Fibroblast of skin of right biceps (primary cell): ENCODE measurements at regions not wholly inside any gene's neighbourhood (a gene's known extent, or its start where the extent isn't known, plus 50 kb on each side); places are given as distances from the start of the nearest gene placed in this dataset.

ENCODE experiments used
- DNase-seq: peaks from one replicate; pipeline ENCODE4 v3.0.0-alpha.2; 2013

- DNase-seq: no peak
Measured at GRCh38 chr9:3161912-3162311, 318.0 kb upstream of the PUM3 start.

GRCh38 chr9:3157011-3157410 is 313.1 kb upstream of the PUM3 start:
- no peak for DNase-seq

- no peak for DNase-seq
Measured at GRCh38 chr9:3151672-3152576, 308.0 kb upstream of the PUM3 start.

GRCh38 chr9:3150074-3150473 is 306.2 kb upstream of the PUM3 start:
- DNase-seq: no peak

- peak; percentile 23 for DNase-seq
Measured at GRCh38 chr9:3138231-3139229, 294.6 kb upstream of the PUM3 start.

- DNase-seq: no peak
Measured at GRCh38 chr9:3137347-3137695, 293.4 kb upstream of the PUM3 start.

GRCh38 chr9:3136686-3137346 is 292.9 kb upstream of the PUM3 start:
- peak; percentile 58 for DNase-seq

- no peak for DNase-seq
Measured at GRCh38 chr9:3136230-3136629, 292.3 kb upstream of the PUM3 start.

- no peak for DNase-seq
Measured at GRCh38 chr9:3127564-3127963, 283.7 kb upstream of the PUM3 start.

GRCh38 chr9:3125602-3126405 is 281.9 kb upstream of the PUM3 start:
- DNase-seq: no peak

- no peak for DNase-seq
Measured at GRCh38 chr9:3124001-3124400, 280.1 kb upstream of the PUM3 start.

GRCh38 chr9:3118081-3118480 is 274.2 kb upstream of the PUM3 start:
- DNase-seq: no peak

GRCh38 chr9:3099646-3100045 is 255.8 kb upstream of the PUM3 start:
- DNase-seq: no peak

- DNase-seq: no peak
Measured at GRCh38 chr9:3088219-3088618, 244.3 kb upstream of the PUM3 start.

- DNase-seq: no peak
Measured at GRCh38 chr9:3087697-3088096, 243.8 kb upstream of the PUM3 start.

- DNase-seq: no peak
Measured at GRCh38 chr9:3080951-3081350, 237.1 kb upstream of the PUM3 start.

- no peak for DNase-seq
Measured at GRCh38 chr9:3074247-3074646, 230.4 kb upstream of the PUM3 start.

- no peak for DNase-seq
Measured at GRCh38 chr9:3066591-3066990, 222.7 kb upstream of the PUM3 start.

- DNase-seq: peak; percentile 53
Measured at GRCh38 chr9:3059781-3060468, 216.0 kb upstream of the PUM3 start.

- DNase-seq: no peak
Measured at GRCh38 chr9:3058409-3058808, 214.5 kb upstream of the PUM3 start.

- DNase-seq: no peak
Measured at GRCh38 chr9:3054017-3054586, 210.2 kb upstream of the PUM3 start.
